ENCODE measurements at regions not wholly inside any gene's neighbourhood (a gene's known extent, or its start where the extent isn't known, plus 50 kb on each side); places are given as distances from the start of the nearest gene placed in this dataset.

- TF ChIP-seq, protein P1, sequence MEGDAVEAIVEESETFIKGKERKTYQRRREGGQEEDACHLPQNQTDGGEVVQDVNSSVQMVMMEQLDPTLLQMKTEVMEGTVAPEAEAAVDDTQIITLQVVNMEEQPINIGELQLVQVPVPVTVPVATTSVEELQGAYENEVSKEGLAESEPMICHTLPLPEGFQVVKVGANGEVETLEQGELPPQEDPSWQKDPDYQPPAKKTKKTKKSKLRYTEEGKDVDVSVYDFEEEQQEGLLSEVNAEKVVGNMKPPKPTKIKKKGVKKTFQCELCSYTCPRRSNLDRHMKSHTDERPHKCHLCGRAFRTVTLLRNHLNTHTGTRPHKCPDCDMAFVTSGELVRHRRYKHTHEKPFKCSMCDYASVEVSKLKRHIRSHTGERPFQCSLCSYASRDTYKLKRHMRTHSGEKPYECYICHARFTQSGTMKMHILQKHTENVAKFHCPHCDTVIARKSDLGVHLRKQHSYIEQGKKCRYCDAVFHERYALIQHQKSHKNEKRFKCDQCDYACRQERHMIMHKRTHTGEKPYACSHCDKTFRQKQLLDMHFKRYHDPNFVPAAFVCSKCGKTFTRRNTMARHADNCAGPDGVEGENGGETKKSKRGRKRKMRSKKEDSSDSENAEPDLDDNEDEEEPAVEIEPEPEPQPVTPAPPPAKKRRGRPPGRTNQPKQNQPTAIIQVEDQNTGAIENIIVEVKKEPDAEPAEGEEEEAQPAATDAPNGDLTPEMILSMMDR (IDR thresholded peaks at IDR 0.05; ENCODE audit: low read depth, low read length, missing control alignments), result no peak
- no peak overlapping the region for H3K4me3 ChIP-seq (replicated peaks; ENCODE audit: low read depth, low read length)
- no peak for DNase-seq (ENCODE audit: extremely low read depth, low read depth)
Observed at GRCh38 chr12:46679754-46680153, 146.0 kb downstream of the SLC38A4 start.

DNA sequence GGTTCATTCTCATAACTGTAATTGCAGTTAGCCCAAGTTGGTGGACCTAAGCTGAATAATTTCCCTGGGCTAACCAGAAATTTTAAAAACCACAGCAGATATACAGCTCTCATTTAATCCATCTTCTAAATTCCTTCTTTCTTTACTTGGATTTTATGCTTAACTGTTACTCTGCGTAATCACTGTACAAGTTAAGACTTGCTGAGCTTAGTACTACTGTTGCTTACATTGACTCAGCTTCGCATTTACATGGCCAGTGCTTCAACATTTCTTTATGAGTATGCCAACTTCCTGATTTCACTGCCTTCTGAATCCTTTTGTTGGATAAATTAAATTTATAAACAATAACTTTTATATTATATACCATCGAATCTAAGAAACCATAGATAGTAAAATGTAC is 147.4 kb downstream of the SLC38A4 start:
- H3K4me3 ChIP-seq (replicated peaks; ENCODE audit: low read depth, low read length), result no peak overlapping the region
- no peak for DNase-seq (ENCODE audit: extremely low read depth, low read depth)
- TF ChIP-seq, protein P1 (IDR thresholded peaks at IDR 0.05; ENCODE audit: low read depth, low read length, missing control alignments), result no peak

- no peak for DNase-seq (ENCODE audit: extremely low read depth, low read depth)
Observed at GRCh38 chr12:46677749-46678148, 148.0 kb downstream of the SLC38A4 start.

GRCh38 chr12:46676797-46677520 is 148.8 kb downstream of the SLC38A4 start:
- TF ChIP-seq, protein P1 (IDR thresholded peaks at IDR 0.05; ENCODE audit: low read depth, low read length, missing control alignments), result no peak
- no peak for DNase-seq (ENCODE audit: extremely low read depth, low read depth)
- H3K4me3 ChIP-seq (replicated peaks; ENCODE audit: low read depth, low read length), result no peak overlapping the region

More at GRCh38 chr12:46677749-46678148, 148.0 kb downstream of the SLC38A4 start:
- TF ChIP-seq, protein P1 (IDR thresholded peaks at IDR 0.05; ENCODE audit: low read depth, low read length, missing control alignments), result peak; percentile 4
- no peak overlapping the region for H3K4me3 ChIP-seq (replicated peaks; ENCODE audit: low read depth, low read length)

- no peak overlapping the region for H3K4me3 ChIP-seq (replicated peaks; ENCODE audit: low read depth, low read length)
- DNase-seq (ENCODE audit: extremely low read depth, low read depth), result no peak
- TF ChIP-seq, protein P1 (IDR thresholded peaks at IDR 0.05; ENCODE audit: low read depth, low read length, missing control alignments), result no peak
Observed at GRCh38 chr12:46676396-46676795, 149.4 kb downstream of the SLC38A4 start.

DNA sequence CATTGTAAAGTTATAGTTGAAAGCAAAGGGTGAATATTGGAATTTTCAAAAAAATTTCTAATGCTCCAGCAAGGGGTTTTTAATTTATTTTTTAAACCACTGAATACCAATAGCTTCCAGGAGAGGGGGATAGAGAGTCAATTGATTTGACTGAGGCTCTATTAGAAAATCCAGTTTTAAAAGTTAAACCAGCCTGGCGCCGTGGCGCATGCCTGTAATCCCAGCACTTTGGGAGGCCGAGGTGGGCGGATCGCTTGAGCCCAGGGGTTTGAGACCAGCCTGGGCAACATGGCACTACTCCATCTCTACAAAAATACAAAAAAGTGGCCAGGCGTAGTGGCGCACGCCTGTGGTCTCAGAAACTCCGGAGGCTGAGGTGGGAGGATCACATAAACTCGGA is 150.1 kb downstream of the SLC38A4 start:
- no peak overlapping the region for H3K4me3 ChIP-seq (replicated peaks; ENCODE audit: low read depth, low read length)
- DNase-seq (ENCODE audit: extremely low read depth, low read depth), result no peak
- TF ChIP-seq, protein P1 (IDR thresholded peaks at IDR 0.05; ENCODE audit: low read depth, low read length, missing control alignments), result peak; percentile 45

GRCh38 chr12:46674800-46675199 is 151.0 kb downstream of the SLC38A4 start:
- no peak for DNase-seq (ENCODE audit: extremely low read depth, low read depth)
- TF ChIP-seq, protein P1 (IDR thresholded peaks at IDR 0.05; ENCODE audit: low read depth, low read length, missing control alignments), result no peak
- H3K4me3 ChIP-seq (replicated peaks; ENCODE audit: low read depth, low read length), result no peak overlapping the region

Data from HFF-Myc (cell line).